Upper lobe of left lung (tissue), 4 donors: ENCODE measurements at regions not wholly inside any gene's neighbourhood (a gene's known extent, or its start where the extent isn't known, plus 50 kb on each side); places are given as distances from the start of the nearest gene placed in this dataset.

Experiments used
- POLR2A ChIP-seq, 4 donors: fragments of 450-650 bp; IDR thresholded peaks; one replicate each; pipeline ENCODE4 v1.5.1; 2016 to 2017; ENCODE audit warnings: antibody characterized with exemption in 4 of 4, mild to moderate bottlenecking in 2 of 4
- POLR2AphosphoS5 ChIP-seq, 2 donors: sonication (generic); formaldehyde crosslinking; IDR thresholded peaks; one replicate each; pipeline ENCODE4 v1.5.1; 2017; ENCODE audit warnings: antibody characterized with exemption in 2 of 2
- TF ChIP-seq, protein P1 (sequence below), 6 experiments: fragments of 450-650 bp in 4 of 6; fragments of 200-600 bp in 2 of 6; sonication (generic) in 2 of 6; IDR thresholded peaks; one replicate each; pipeline ENCODE4 v1.5.1; 2016 to 2019; ENCODE audit warnings: antibody characterized with exemption in 6 of 6

DNA sequence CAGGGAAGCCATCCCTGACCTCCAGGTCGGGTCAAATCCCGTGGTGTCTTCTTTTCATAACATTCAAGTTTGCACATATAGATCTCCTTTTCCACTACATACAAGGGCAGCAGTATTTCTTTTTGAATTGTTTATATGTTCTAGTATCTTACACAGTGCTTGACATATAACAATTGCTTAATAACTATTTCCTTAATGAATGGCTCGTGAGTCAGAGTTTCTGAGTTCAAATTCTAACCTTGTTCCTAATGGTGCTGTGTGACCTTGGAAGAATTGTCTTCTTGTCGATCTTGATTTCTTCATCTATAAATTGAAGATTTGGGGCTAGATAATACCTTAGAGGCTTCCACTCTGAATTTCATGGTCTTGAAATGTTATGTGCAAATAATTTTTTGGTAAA, 57.2 kb upstream of the PELI2 start:
- TF ChIP-seq, protein P1, sequence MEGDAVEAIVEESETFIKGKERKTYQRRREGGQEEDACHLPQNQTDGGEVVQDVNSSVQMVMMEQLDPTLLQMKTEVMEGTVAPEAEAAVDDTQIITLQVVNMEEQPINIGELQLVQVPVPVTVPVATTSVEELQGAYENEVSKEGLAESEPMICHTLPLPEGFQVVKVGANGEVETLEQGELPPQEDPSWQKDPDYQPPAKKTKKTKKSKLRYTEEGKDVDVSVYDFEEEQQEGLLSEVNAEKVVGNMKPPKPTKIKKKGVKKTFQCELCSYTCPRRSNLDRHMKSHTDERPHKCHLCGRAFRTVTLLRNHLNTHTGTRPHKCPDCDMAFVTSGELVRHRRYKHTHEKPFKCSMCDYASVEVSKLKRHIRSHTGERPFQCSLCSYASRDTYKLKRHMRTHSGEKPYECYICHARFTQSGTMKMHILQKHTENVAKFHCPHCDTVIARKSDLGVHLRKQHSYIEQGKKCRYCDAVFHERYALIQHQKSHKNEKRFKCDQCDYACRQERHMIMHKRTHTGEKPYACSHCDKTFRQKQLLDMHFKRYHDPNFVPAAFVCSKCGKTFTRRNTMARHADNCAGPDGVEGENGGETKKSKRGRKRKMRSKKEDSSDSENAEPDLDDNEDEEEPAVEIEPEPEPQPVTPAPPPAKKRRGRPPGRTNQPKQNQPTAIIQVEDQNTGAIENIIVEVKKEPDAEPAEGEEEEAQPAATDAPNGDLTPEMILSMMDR (IDR thresholded peaks at IDR 0.05), result no peak
- no peak for TF ChIP-seq POLR2AphosphoS5 (IDR thresholded peaks at IDR 0.05)
- TF ChIP-seq POLR2A (IDR thresholded peaks at IDR 0.05), result no peak
